IMR-90 (cell line): ENCODE measurements at regions not wholly inside any gene's neighbourhood (a gene's known extent, or its start where the extent isn't known, plus 50 kb on each side); places are given as distances from the start of the nearest gene placed in this dataset.

Experiments
- CEBPB ChIP-seq: IDR thresholded peaks from 2 replicates; pipeline ENCODE4 v1.6.1; 2012; ENCODE audit warnings: low read depth, low read length, improper control_type of control experiment
- FOS ChIP-seq: fragments of 150-350 bp; IDR thresholded peaks from 2 replicates; pipeline ENCODE4 v1.6.1; 2016; ENCODE audit warnings: low read depth, low read length
- NFE2L2 ChIP-seq: fragments of 150-350 bp; IDR thresholded peaks from 2 replicates; pipeline ENCODE4 v1.6.1; 2016; ENCODE audit warnings: low read depth, mild to moderate bottlenecking, low read length
- POLR2A ChIP-seq: IDR thresholded peaks from 2 replicates; pipeline ENCODE4 v1.6.1; 2012; ENCODE audit warnings: mild to moderate bottlenecking, low read depth, low read length
- TF ChIP-seq, protein P1 (sequence below): conservative IDR thresholded peaks from 2 replicates; pipeline ENCODE4 v1.5.1; 2012; ENCODE audit warnings: mild to moderate bottlenecking, low read depth, low read length, improper control_type of control experiment

DNA sequence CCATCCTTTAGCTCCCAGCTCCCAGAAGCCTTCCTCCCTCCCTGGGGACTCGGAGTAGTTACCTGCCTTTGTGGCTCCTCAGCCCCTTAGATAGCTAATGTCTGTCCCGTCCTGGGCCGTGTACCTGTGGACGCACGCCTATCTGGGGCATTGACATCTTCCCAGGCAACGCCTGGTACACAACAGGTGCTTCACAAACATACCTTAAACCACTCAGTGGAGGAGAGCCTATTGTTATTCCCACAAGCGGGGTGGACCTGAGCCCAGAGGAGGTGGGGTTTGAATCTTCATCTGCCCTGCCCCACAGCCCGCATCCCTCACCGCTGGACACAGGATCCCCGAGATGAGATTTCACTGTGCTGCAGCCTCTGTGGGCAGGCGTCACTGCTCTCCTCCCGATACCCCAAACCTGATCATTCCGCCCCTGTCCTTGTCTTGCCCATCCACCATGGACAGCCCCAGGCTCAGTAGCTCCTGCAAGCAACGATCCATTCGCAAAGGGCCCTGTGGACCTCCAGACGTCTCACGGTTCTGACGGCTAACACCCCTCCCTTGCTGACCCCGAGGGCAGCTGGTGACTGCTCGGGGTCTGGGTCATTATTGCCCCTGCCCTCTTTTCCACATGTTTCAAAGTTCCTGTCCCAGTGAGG lies 73.8 kb upstream of the SHISAL1 start:
- no peak for TF ChIP-seq POLR2A
- TF ChIP-seq, protein P1, sequence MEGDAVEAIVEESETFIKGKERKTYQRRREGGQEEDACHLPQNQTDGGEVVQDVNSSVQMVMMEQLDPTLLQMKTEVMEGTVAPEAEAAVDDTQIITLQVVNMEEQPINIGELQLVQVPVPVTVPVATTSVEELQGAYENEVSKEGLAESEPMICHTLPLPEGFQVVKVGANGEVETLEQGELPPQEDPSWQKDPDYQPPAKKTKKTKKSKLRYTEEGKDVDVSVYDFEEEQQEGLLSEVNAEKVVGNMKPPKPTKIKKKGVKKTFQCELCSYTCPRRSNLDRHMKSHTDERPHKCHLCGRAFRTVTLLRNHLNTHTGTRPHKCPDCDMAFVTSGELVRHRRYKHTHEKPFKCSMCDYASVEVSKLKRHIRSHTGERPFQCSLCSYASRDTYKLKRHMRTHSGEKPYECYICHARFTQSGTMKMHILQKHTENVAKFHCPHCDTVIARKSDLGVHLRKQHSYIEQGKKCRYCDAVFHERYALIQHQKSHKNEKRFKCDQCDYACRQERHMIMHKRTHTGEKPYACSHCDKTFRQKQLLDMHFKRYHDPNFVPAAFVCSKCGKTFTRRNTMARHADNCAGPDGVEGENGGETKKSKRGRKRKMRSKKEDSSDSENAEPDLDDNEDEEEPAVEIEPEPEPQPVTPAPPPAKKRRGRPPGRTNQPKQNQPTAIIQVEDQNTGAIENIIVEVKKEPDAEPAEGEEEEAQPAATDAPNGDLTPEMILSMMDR, result no peak
- no peak for TF ChIP-seq NFE2L2
- no peak for TF ChIP-seq CEBPB
- no peak for TF ChIP-seq FOS
